NCI-H524 treated with DMSO at 0.1 percent for 48 hours (cell line): ENCODE measurements at regions not wholly inside any gene's neighbourhood (a gene's known extent, or its start where the extent isn't known, plus 50 kb on each side); places are given as distances from the start of the nearest gene placed in this dataset.

Experiments used
- DNase-seq: peaks from one replicate; lab custom pipeline; 2025; lab: John Stamatoyannopoulos, UW

DNA sequence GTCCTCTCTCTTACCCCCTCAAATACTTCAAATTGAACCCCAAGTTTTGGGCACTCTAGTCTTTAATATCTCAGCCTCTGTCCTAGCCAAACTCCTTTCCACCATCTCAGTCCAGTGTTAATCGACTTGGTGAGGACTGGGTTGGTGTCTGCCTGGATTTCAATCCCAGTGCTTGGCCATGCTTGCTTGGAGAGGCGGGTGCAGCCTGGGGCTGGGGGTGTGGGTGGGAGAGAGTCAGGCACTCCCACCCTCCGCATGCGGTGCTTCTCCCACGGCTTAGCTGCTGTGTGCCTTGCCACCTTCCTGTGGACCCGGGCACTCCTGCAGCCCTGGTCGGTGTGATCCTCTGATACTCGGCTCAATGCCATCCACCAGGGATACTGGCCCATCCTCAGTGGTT, 220.8 kb upstream of the HDAC4 start:
- no peak for DNase-seq

DNA sequence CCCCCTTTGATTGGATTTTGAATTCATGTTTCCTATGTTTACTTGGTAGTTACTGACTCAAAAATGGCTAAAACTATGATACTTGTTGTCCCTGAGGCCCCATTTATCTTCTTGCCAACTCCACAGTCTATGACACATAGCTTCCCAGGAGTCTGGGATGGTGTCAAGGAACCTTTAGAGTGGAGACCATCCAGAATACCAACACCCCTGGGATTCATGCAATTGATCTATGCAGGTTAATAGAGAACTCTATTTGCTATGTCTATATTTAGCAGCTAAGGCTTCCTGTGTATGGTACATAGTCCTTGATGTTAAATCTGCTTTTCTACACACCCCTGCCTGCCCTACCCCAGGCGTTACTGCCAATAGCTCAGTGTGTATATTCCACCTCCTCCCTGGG, 218.5 kb upstream of the HDAC4 start:
- DNase-seq: no peak

- no peak for DNase-seq
Measured at GRCh38 chr2:239616729-239617128, 215.9 kb upstream of the HDAC4 start.

GRCh38 chr2:239612133-239612532, 211.3 kb upstream of the HDAC4 start:
- DNase-seq: no peak

DNA sequence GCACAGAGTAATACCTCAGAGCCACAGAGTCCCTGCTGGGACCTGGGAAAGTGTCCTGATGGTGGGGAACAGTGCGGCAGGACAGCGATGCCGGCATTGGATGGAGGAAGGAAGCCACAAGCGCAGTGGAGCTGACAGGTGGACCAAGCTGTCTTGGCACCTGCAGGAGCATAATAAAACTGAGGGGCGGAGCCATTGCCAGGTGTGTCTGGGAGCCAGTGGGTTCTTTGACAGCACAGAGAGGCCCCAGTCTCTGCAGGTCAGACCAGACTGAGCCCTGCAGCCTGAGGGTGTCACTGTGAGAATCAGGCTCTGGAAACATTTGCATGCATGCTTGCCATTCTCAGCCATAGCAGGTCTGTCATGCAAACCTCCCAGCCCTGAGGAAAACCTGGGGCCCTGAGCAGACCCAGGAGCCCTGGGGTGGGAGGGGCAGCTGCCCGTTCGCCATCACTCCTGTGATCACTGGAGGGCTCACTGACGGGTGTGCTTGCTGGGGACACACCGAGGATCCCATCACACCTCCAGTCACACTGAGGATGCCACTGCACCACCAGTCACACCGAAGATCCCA, 210.5 kb upstream of the HDAC4 start:
- no peak for DNase-seq

DNA sequence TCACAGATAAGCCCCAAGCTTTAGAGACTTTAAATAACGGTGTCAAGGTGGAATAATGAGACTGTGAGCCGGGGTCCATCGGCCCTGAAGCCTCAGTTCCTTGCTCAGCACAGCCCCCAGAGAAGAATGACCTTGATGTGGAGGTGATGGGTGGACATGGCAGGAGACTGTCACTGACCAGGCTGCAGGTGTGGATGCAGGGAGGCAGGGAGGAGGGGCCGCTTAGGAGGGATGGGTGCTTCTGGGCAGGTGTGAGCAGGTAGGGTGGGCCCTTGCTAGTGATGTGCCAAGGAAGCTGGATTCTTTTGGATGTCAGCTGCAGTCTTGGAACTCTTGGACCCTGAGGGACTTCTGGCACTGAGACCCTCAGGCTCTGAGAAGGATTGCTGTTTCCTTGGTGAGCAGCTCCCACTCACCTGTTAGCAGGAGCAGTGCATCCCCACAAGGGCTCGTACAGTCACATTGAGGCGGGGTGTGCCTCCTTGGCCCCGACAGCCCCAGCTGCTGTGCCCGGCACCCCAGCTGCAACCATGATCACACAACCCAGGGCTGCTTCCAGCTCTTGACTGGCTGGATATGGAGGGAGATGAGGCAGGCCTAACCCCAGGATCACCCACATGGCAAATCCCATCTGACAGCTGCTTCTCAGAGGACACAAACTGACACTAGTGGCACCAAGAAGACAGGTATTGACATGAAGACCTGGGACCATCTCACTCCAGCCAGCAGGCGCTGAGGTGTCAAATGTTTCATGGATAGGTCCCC, 209.8 kb upstream of the HDAC4 start:
- no peak for DNase-seq

DNA sequence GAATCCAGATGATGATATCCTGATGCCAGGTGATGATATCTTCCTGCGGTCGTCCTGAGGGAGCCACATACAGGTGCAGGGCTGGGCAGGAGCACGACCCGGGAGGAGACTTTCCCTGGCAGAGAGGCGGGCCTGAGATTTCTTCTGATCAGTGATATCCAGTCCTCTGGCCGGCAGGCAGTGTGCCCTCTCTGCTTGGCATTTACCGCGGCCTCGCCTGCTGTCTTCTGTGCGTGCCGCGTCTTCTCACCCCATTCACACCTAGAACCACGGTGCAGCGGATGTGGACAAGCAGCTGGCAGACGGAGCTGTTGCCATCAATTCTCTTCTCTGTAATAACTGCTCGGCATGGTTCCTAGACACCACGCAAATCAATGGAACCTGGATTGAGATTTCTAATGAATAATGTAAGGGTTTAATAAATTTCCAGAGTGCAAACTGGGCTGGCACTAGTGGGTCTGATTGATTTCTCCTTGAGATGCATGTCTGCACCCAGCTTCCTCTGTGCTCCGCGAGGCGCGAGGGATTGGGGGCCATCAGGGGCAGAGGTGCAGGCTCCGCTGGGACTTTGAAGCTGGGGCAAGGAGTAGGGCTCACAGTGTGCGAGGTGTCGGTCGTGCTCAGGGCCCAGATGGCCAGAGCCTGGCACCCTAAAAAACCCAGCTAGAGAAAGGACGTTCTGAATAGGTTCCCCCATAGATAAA, 208.9 kb upstream of the HDAC4 start:
- no peak for DNase-seq

DNA sequence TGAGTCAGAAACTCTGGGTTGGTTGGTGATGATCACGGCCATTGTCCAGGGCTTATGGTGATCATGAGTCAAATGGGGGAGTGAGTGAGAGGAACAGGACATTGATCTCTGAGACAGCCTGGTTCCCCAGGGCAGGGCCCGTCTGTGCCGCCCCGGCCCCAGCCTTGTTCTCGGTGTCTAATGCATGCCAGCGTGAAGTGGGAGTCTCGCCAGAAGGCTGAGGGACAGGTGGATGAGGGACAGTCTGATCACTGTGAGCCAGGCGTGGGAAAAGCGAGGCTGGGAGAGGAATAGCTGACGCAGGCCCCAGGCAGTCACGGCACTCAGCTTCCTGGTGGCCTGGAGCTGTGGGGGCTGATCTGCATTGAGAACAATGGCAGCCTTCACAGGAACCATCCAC, 208.3 kb upstream of the HDAC4 start:
- no peak for DNase-seq

DNA sequence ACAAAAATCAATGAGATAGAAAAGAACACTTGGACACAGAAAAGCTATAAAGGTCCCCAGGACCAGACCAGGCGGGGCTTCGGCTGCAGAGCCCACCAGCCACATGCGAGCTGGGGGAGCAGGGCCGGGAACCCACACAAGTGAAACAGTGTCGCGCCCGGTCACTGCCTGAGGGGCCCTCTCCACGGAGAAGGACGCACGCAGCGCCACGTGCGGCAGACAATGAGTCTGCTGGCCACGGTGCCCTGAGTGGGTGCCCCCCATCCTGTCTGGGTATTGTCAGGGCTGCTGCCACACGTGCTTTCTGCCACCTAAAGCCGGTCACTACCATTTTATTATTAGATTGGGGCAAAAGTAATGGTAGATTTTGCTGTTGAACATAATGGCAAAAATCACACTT, 207.9 kb upstream of the HDAC4 start:
- no peak for DNase-seq

DNA sequence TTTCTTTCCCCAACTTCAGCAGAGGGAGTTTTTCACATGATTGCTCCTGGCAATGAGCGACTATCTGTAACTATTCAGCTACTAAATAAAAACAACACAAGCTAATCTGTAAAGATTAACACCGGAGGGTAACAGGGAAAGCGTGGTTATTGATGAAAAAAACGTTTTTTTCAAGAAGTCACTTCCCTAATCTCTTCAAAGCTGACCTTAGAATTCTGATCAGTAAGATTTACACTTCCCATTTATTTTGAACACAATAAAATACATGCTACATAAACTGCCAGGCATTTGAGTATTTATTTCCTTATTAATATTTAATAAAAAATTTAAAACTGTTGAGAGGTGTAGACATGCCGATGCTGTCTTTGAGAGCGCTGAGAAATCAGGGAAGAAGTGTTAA, 207.4 kb upstream of the HDAC4 start:
- no peak for DNase-seq

- no peak for DNase-seq
Measured at GRCh38 chr2:239607517-239608191, 206.8 kb upstream of the HDAC4 start.

DNA sequence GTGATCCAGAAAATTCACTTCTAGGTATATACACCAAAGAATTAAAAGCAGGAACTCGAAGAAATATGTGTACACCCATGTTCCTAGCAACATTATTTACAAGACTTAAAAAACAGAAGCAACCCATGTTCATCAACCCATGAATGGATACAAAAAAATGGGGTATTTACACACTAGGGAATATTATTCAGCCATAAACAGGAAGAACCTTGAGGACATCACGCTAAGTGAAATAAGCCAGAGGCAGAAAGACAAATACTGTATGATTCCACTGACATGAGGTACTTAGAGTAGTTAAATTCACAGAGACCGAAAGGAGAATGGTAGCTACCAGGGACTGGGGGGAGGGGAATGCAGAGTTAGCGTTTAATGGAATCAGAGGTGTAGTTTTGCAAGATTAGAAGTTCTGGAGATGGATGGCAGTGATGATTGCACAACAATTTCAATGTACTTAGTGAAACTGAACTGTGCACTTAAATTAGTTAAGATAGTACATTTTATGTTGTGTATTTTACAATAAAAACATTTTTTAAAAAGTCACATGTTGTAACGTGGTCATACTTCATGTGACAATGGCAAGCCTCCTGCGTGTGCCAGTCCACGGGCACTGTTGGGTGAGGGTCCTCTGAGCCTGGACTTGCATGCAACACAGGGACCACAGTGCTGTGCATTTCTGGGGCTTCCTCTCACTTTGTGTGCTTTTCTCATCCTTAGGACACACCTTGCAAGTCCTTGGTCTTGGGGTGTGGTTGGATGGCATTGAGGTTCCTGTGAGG, 206.1 kb upstream of the HDAC4 start:
- DNase-seq: no peak

DNA sequence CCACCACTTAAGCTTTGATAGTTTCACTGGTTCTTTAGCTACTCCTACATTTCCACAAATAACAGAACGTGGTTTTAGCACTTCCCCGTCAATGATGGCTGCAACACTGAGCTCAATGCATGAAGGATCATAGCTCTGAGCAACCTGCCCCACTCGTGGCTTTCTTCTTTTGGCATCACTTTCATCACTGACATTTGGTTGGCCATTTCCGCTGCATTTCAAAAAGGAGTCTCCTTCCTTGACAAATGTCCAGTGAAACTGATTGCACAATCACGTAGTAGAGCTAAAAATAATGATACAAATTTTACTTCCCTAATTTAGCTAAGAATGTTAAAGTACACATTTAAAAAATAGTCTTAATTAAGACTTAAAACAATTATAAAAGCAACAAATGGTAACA, 205.2 kb upstream of the HDAC4 start:
- no peak for DNase-seq

DNA sequence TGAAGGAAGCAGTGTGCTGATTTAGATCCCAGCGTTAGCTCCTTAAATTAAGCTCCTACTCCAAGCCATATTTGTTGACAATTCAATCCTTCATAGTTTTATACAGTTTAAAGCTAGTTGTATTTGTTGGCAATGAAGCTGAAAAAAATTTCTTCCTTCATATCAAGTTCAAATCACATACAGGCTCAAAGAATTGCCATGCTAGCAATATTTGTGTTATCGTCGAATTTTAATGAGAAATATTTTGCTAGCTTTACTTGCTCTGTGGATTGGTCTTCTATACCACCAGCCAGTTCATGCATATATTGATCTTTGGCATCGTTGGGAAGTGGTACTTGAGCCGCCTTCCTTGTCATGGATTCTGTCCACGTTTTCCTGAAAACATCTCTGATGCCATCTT, 204.6 kb upstream of the HDAC4 start:
- no peak for DNase-seq

DNA sequence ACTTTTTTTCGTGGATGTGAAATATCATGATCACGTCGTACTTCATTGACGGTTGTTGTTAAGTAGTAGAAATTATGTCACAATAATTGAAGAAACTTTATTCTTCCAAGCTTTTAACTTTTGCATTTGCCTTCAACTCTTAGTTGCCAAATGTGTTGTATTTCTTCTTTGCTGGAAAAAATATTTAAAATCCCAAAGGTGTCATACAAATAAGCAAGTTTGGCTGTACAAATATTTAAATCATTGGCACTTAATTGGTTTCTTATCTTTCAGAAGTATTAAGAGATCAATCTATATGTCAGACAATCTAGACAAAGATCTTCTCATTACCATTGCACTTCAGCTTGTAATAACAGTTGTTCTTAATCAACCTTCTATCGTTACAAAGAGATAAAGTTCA, 204.0 kb upstream of the HDAC4 start:
- no peak for DNase-seq

DNA sequence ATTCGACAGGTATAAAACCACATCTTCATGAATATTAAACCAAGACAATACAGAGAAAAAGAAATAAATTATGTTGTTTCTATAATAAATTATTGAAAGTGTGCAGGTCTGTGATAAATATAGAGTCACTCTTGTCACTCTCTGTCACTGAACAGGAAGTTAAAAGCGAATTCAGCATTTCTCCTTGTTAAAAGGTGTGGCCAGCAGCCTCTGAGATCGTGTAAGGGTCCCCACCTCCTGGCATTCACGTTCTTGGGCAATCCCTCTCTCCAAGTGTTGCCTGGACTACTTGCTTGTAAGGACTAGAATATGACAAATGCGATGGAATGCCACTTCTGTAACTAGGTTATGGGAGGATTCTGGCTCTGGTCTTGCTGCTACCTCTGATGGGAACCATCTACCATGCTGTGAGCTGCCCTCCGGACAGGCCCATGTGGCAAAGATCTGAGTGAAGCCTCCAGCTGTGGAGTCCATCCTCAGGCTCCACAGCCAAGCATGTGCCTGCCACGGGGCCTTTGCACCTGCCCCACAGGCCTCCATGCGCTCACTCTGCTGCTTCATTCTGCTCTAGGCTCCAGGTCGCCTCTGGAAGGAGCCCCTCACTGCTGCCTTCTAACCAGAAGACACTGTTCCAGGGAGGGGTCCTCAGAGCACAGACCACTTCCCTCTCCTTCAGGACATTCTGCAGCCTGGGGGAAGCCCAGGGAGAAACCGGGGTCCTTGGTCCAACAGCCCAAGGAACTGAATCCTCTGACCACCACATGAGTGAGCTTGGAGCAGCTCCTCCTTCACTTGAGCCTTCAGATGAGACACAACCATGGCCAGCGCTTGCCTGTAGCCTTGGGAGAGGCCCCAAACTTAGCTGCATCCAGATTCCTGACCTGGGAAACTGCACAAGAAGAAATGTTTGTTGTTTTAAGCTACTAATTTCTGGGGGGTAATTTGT, 202.9 kb upstream of the HDAC4 start:
- DNase-seq: no peak

- no peak for DNase-seq
Measured at GRCh38 chr2:239602290-239603282, 201.8 kb upstream of the HDAC4 start.

- no peak for DNase-seq
Measured at GRCh38 chr2:239601880-239602279, 201.1 kb upstream of the HDAC4 start.

GRCh38 chr2:239601201-239601851, 200.5 kb upstream of the HDAC4 start:
- DNase-seq: no peak
